Cardiac septum (tissue), 1 donor: ENCODE measurements at regions not wholly inside any gene's neighbourhood (a gene's known extent, or its start where the extent isn't known, plus 50 kb on each side); places are given as distances from the start of the nearest gene placed in this dataset.
"Not testable (repeated sequence)": the region's sequence is repeated elsewhere in the genome, so short reads cannot be mapped to it uniquely, and the experiment has no call there.

Experiments
- DNase-seq: peaks from one replicate; pipeline ENCODE4 v3.0.0-alpha.2; 2020; ENCODE audit warnings: low spot score
- intact Hi-C: fragments of 100-400 bp; cut with DNase I; formaldehyde crosslinking; loops from one replicate; pipeline ENCODE4 v1.14.0; 2022
- donor health status: DM: no; HTN: no; CAD: no.

DNA sequence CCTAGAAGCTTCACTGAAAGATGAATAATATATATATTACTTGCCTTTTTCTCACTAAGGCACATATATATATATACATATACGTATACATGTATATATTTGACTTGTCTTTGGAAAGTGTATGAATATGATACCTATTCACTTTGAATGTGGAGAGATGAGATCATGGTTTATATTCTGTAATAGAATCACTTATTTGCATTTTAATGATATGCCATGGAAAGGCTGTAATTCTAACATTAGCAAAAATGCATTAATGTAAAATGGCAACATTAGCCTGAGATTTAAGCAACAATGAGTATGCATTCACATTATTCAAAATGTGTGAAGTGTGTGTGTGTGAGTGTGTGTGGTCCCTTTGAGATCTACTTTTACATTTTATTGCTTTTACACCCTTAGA, 54.5 kb upstream of the PRKD1 start:
- intact Hi-C loops: no loop called here
- DNase-seq: no peak

DNA sequence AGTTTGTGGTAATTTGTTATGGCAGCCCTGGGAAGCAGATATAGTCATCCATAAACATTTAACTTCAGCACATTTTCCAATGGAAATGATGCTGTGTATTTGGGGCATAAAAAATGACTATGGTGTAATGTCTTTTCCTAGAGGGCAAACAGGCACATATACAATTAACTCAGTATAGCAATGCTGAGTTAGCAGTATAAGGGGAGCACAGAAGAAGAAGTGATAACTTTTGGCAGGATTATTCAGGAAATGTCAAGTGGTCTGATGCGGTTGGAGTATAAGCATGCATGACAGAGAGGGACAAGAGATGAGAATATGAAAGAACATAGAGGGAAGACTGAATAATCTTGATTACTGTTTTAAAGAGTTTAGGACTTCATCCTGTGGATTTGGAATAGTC, 55.3 kb upstream of the PRKD1 start:
- DNase-seq: no peak
- intact Hi-C loops: no loop called here

DNA sequence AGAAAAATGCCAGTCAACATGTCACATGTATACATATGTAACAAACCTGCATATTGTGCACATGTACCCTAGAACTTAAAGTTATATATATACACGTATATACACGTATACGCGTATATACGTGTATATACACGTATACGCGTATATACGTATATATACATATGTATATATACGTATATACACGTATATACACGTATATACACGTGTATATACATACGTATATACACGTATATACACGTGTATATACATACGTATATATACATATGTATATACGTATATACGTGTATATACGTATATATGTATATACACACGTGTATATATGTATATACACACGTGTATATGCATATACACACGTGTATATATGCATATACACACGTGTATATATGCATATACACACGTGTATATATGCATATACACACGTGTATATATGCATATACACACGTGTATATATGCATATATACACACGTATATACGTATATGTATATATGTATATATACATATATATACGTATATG, 62.8 kb upstream of the PRKD1 start:
- DNase-seq, intact Hi-C loops: not testable (repeated sequence)

DNA sequence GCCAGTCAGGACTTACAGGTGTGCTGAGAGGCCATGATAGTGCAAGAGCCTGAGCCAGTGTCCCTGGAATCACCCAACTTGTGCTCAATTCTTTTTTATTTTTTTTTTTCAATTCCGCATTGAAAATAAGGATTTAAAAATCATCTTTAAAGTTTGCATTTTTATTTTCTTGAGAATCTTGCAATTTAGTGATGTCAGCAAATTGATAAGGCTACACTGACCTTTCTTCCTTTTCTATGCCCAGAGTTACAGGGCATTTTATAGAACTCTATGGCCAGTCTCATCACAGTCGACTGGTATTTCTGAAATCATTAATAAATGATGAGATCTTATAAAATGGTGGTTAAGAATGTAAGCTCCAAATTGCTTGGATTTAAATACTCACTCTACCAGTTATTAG, 63.3 kb upstream of the PRKD1 start:
- no peak for DNase-seq
- intact Hi-C loops: no loop called here

DNA sequence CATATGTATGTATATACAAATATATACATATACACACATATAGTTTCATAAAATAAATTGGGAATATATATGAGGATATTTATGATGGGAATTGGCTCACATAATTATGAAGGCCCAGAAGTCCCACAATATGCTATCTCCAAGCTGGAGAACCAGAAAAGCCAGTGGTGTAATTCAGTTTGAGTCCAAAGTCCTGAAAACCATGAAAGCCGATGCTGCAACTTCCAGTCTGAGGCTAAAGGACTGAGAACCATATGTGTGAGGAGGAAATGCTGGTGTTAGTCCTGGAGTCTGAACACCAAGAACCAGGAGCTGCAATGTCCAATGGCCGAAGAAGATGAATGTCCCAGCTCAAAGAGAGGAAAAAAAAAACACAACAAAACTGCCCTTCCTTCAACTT, 65.5 kb upstream of the PRKD1 start:
- intact Hi-C loops: no loop called here
- DNase-seq: no peak

DNA sequence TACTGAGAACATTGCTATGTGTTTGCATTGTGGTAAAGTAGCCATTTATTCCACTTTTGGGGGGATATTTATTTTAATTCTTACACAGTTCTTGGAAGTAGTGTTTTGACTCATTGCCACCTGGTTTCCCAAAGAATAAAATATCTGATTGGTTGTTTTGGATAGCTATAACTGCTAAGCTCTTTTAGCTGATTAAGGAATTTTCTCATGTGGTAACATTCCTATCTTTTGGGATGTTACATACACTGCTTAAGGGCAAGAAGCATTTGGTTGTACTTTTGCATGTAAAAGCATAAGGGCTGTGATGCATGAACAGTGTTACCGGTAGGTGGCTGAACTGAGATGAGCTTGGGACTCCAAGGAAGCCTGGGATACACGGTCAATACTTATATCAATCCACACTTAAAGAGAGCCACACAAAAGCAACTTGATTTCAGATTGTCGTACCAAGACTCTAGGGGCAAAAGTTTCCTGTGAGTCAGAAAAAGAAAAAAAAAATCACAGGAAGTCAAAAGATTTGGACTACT, 71.4 kb upstream of the PRKD1 start:
- no peak for DNase-seq
- intact Hi-C loops: no loop called here

DNA sequence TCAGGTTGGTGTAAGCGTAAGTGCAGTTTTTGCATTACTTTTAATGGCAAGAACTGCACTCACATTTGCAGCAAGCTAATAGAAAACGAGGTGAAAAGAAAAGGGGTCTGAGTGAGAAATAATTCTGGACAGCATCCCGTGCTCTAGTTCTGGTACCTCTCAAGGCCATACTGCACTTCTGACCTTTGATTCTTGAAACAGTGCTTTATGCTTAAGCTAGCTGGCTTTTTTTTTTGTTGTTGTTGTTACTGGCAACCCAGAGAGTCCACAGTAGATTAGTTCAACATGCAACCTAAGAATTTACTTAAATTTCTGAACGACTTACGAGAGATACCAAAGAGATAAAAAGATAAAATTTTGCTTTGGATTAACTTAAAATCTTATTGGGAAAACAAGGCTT, 75.2 kb upstream of the PRKD1 start:
- DNase-seq: no peak
- intact Hi-C loops: loop anchor here (10.0 kb wide), 1 partner anchor 288 kb away; no protein-coding TSS in a partner anchor

DNA sequence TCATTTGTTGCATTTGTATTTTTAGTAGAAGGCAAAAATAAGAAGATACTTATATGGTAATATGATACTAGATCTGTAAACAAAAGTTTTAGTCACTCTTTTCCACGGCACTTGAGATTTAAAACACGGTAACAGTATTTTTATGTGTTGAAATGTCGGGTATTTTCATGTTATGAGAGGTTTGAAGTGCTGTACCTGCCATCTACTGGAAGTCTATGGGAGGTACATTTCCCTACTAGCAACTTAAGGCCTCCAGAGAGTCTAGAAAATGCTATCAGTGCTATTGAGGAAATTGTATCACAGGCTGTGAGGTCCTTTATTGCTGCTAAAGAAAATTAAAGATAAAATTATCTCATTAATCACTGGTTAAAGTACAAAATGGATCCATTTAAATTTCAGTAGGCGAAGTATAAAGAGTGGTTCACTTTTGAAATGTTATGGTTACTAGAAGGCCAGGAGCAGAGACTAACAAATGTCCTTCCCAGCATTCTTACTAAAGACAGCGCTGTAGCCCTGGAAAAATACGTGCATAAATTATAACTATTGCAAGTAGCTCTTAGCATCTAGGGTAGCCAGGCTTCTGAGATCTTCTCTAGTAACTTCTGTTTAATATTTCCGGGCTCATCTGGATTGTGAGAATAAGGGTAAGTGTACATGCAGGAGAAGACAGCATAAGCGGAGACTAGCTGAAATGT, 77.6 kb upstream of the PRKD1 start:
- intact Hi-C loops: loop anchor here (5.0 to 10.0 kb wide), 2 partner anchors 290 to 453 kb away; no protein-coding TSS in a partner anchor
- DNase-seq: no peak

DNA sequence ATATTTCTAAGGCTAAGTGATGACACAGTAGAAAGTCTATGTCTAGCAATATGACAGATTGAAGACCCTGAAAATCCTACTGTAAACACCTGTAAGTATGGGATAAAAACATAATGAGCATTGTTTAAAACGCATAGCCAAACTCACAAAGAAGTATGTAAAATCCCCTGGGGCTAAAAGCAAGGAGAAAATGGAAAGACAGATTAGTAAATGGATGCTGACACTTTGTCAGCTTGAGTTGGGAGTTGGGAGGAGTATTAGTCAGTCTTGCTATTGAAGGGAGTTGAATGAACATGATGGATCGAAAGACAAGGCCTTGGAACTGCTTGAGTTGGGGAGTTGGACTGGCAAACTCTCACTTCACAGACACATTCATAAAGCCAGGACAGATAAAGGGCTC, 79.0 kb upstream of the PRKD1 start:
- intact Hi-C loops: loop anchor here (5.0 to 10.0 kb wide), 2 partner anchors 292 to 454 kb away; no protein-coding TSS in a partner anchor
- no peak for DNase-seq

DNA sequence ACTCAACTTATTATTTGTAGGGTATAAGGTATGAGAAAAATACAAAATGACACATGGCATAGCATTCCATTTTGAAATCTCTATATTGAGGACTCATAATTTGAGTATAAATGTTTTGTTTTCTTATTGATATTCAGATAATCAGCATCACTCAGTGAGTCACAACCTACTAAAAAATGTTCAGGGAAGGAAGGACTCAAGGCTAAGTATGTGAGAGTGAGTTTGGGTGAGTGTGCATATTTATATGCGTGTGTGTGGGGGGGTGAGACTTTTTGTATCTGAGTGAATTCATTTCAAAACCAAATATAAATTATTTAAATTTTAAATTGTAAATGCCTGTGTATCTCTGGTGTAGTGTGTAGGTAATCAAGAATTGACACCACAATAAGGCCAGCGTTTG, 87.8 kb upstream of the PRKD1 start:
- no peak for DNase-seq
- intact Hi-C loops: loop anchor here (10.0 kb wide), 1 partner anchor 199 kb away; no protein-coding TSS in a partner anchor

DNA sequence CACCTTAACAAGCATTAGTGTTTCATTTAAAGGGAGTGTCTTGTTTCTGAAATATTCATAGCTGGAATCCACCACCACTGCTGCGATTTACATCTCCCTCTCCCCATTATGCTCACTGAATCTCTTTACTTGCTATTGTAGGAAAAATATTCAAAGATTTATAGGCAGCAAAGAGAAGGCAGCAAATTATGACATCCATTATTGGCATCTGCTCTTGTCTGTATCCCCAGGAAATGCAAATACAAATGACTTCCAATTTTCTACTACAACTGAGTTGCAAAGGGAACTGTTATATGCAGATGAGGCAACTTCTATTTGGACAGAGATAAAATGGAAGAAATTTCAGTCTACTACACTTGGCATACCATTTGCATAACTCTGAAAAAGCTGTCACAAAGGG, 88.4 kb upstream of the PRKD1 start:
- no peak for DNase-seq
- intact Hi-C loops: loop anchor here (10.0 kb wide), 1 partner anchor 199 kb away; no protein-coding TSS in a partner anchor

DNA sequence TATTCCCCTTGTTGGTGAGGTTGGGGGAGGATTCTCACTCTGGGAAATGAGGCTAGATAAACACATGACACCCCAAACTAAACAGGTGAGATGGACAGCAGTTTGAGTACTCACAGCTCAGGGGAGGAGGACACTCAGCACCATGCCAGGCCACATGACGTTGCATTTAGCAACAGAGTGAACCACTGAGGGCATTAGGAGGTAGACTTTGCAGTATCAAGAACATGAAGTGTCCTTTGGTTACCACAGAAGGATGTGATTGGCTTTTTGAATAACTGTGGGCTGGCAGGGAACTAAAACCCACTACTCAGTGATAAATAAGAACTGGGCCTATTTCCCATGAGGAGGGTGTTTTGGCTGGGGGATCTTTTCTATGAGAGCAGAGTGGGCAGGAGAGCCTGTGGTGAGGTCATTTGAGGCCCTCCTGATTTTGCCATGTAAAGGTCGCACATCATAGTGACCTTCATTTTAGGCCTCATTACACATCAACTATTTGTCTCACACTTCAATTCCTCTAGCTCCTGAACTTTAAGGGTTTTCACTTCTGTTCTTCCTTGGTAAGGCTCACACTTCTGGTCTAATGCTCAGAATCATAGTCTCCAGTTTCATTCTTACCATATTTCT, 89.8 kb upstream of the PRKD1 start:
- DNase-seq: no peak
- intact Hi-C loops: loop anchor here (10.0 kb wide), 1 partner anchor 197 kb away; no protein-coding TSS in a partner anchor

DNA sequence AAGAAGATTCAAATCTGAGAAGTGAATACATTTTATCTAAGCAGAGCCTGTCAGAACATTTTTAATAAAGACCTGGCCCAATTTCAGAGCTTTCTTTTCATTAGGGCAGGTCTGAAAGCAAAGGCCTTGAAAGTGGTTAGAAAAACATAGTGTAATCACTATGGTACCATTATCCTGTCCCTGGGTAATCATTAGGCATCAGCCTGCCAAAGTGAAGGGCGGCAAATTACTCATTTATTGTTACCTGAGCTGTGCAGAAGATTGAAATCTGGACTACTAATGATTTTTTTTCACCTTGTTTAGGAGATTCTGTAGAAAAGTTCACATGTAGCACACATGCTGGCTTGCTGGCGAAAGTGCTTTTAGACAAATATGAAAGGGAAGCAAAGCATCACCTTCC, 92.6 kb upstream of the PRKD1 start:
- intact Hi-C loops: no loop called here
- DNase-seq: no peak

DNA sequence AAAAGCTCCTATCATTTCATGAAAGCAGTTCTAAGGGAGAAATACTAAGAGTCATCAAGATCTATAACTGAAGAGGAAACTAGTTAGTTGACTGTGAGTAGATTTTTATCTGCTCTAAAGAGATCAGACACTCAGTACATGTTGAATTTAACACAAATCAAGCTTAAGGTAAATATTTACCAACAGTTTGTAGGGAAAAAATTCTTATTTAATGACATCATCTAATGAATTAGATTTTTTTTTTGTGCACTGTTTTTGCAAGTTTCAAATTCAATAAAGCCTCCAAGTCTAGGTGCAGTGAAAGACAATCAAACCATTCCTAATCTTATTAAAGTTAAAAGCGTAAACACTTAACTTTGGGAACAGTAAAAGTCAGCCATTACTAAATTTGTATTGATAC, 93.0 kb upstream of the PRKD1 start:
- no peak for DNase-seq
- intact Hi-C loops: no loop called here

DNA sequence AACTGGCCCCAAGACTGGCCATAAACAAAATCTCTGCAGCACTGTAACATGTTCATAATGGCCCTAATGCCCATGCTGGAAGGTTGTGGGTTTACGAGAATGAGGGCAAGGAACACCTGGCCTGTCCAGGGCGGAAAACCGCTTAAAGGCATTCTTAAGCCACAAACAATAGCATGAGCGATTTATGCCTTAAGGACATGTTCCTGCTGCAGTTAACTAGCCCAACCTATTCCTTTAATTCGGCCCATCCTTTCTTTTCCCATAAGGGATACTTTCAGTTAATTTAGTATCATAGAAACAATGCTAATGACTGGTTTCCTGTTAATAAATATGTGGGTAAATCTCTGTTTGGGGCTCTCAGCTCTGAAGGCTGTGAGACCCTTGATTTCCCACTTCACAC, 95.7 kb upstream of the PRKD1 start:
- intact Hi-C loops, DNase-seq: not testable (repeated sequence)

DNA sequence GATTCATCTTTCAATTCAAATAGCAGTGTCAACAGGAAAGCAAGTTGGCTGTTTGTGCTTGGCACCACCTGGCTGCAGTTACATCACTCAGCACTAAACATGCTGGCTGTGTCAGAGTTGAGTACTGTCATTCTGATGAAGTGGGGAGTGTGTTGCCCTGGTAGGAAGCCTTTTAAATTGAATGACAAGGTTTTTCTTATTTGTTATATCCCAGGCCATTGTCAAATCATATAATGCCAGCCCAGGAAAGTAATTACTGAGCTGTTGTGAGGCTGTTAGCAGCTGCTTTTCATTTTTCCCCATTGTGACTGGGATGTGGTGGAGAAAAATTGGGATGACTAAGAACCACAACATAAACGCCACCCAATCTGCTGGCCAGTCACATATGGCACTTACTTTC, 106.5 kb upstream of the PRKD1 start:
- intact Hi-C loops: no loop called here
- DNase-seq: no peak

DNA sequence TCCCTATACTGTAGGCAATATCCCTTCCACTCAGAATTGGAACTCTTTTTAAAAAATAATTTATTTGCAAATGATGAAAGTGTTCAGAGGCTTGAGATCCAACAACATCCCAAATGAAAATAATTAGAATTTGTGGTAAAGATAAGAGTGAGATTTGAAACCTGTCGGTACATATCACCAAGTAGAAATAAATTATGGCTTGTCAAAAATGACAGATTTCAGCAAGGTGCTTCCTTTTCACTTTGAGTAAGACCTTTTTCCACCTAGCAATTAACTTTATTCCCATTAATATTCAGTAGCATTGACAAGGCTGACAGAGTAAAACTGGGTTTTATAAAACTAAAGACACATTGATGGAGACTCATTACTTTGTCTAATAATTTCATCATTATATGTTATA, 107.7 kb upstream of the PRKD1 start:
- intact Hi-C loops: no loop called here

DNA sequence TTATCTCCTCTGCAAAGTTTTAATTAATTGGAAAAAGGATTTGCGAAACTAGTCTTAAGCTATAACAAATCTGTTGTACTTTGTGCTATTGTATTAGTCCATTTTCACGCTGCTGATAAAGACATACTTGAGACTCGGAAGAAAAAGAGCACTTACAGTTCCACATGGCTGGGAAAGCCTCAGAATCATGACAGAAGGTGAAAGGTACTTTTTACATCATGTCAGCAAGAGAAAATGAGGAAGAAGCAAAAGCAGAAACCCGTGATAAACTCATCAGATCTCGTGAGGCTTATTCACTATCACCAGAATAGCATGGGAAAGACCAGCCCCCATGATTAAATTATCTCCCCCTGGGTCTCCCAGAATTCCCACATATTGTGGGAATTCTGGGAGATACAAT, 118.1 kb upstream of the PRKD1 start:
- intact Hi-C loops: no loop called here
- no peak for DNase-seq

More for the DNA sequence above, 107.7 kb upstream of the PRKD1 start:
- DNase-seq: no peak

DNA sequence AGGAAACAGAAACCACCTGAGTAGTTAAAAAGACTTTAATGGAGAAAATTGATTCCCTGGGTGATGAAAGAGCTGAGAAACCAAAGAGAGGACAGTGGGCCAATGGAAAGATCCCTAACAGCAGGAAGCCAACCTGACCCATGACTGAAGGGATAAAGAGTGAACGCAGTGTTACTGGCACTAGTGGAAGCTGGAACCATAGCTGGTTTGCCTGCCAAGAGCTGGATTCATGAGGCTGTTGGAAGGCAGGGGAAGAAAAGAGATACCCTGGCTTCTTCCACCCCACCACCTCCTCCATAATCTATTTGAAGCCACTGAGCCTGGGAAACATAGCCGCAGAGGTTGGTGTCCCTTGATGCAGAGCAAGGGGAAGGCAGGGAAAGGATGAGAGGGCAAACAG, 125.5 kb upstream of the PRKD1 start:
- DNase-seq: no peak
- intact Hi-C loops: no loop called here

DNA sequence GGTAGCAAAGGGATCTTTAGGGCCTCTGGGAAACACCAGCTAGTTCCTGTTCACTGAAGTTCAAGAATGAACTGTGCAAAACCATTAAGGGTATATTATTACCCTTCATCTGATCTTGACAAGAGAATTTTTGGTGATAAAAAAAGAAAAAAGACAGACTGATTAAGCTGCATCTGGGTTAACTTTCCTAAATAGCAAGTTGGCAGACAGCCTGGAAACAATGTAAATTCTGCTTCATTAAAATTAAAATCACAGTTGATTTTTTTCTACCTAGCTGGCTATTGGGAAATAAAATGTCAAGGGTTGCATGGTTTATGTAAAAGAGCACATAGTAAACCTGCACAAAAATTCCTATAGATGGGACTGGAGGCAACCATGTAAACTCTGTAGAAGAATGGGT, 126.6 kb upstream of the PRKD1 start:
- no peak for DNase-seq
- intact Hi-C loops: no loop called here

DNA sequence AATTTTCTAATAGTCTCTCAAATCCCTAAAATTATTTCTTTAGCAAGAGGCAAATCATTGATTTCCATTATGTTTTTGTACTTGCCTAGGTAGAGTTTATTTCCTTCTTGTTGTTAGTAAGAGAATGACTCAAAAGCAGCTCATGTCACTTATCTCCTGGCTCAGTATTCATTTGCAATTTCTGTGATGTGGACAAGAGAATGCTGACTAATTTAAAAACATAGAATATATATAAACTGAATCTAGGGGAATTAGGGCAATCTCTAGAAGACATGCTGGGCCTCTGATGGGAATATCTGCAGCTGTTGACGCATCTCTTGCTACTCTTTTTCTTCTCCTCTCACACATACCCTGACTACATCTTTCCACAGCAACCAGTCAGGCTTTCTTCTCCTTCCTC, 130.8 kb upstream of the PRKD1 start:
- intact Hi-C loops: no loop called here
- no peak for DNase-seq
